Subcutaneous abdominal adipose tissue (tissue), 5 donors: ENCODE measurements at regions not wholly inside any gene's neighbourhood (a gene's known extent, or its start where the extent isn't known, plus 50 kb on each side); places are given as distances from the start of the nearest gene placed in this dataset.

Source experiments
- H3K27ac ChIP-seq: one replicate; pipeline ENCODE4 v1.7.0; 2013; ENCODE audit warnings: low read depth, mild to moderate bottlenecking, inconsistent platforms, low read length, moderate library complexity
- H3K27me3 ChIP-seq, 5 donors: one replicate each; pipeline ENCODE4 v1.7.0; 2013; ENCODE audit warnings: low read length in 5 of 5, inconsistent platforms in 1 of 5; ENCODE audit not compliant: control insufficient read depth in 5 of 5, insufficient read depth in 4 of 5
- H3K36me3 ChIP-seq, 5 donors: one replicate each; pipeline ENCODE4 v1.7.0; 2013; ENCODE audit warnings: low read length in 5 of 5; ENCODE audit not compliant: control insufficient read depth in 5 of 5, insufficient read depth in 5 of 5
- H3K4me1 ChIP-seq, 5 donors: one replicate each; pipeline ENCODE4 v1.7.0; 2013; ENCODE audit warnings: low read length in 5 of 5, mild to moderate bottlenecking in 3 of 5, moderate library complexity in 1 of 5; ENCODE audit not compliant: control insufficient read depth in 5 of 5, insufficient read depth in 5 of 5
- H3K4me3 ChIP-seq, 5 donors: one replicate each; pipeline ENCODE4 v1.7.0; 2013; ENCODE audit warnings: low read length in 5 of 5, low read depth in 1 of 5
- H3K9ac ChIP-seq, 5 donors: one replicate each; pipeline ENCODE4 v1.7.0; 2013; ENCODE audit warnings: low read length in 5 of 5, mild to moderate bottlenecking in 4 of 5, moderate library complexity in 3 of 5
- H3K9me3 ChIP-seq, 5 donors: one replicate each; pipeline ENCODE4 v1.7.0; 2013; ENCODE audit warnings: low read length in 5 of 5; ENCODE audit not compliant: control insufficient read depth in 5 of 5
- donor health status: healthy.
- donor health status: healthy.
- donor health status: healthy.
- donor health status: healthy.
- donor health status: healthy.

DNA sequence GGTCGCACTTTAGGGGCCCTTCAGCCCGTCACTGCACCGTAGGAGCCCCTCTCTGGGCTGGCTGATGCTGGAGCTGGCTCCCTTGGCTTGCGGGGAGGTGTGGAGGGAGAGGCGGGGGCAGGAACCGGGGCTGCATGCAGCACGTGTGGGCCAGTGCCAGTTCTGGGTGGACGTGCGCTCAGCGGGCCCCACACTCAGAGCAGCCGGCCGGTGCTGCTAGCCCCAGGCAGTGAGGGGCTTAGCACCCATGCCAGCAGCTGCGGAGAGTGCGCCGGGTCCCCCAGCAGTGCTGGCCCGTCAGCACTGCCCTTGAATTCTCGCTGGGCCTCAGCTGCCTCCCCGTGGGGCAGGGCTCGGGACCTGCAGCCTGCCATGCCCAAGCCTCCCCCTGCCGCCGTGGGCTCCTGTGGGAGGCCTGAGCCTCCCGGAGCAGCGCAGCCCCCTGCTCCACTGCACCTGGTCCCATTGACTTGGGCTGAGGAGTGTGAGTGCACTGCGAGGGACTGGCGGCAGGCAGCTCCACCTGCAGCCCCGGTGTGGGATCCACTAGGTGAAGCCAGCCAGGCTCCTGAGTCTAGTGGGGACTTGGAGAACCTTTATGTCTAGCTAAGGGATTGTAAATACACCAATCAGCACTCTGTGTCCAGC, 108.8 kb upstream of the RASGEF1B start:
- H3K4me1 ChIP-seq: peaks cover 0 to 11% (median 3%) of the 10 kb centered on the region in 5 donors
- no peak overlapping the region for H3K9ac ChIP-seq
- peaks cover 0 to 5% (median 0%) of the 10 kb centered on the region in 5 donors for H3K9me3 ChIP-seq
- H3K4me3 ChIP-seq: no peak overlapping the region
- no peaks in the 10 kb centered on the region for H3K36me3 ChIP-seq
- H3K27me3 ChIP-seq: no peaks in the 10 kb centered on the region
- no peak overlapping the region for H3K27ac ChIP-seq

- Histone ChIP-seq H3K27me3 (no peaks in the 10 kb centered on the region), H3K4me3 (no peak overlapping the region), H3K9me3 (peaks cover 0 to 5% (median 0%) of the 10 kb centered on the region in 5 donors), H3K9ac (no peak overlapping the region), H3K27ac (no peak overlapping the region), H3K36me3 (no peaks in the 10 kb centered on the region), H3K4me1 (peaks cover 0 to 11% (median 3%) of the 10 kb centered on the region in 5 donors)
Observed at GRCh38 chr4:81577392-81577791, 105.7 kb upstream of the RASGEF1B start.

DNA sequence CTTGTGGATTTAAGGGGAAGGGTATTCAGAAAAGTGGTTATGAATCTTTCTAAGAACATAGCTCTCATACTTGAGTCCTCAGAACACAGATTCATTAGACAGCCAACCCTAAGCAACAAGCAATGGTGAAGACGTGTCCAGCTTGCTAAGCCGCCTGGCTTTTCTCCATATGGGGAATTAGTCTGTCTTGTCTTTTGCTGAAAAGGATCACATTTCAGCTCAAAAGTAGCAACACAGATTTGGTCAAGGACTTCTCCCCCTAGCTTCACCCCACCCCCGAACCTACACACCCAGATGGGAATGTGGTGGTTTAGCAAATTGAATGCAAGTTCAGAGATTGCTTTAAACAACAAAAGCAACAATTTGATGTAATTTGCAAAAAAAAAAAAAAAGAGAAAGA, 103.3 kb upstream of the RASGEF1B start:
- H3K36me3 ChIP-seq: no peaks in the 10 kb centered on the region
- peaks cover 0 to 11% (median 3%) of the 10 kb centered on the region in 5 donors for H3K4me1 ChIP-seq
- H3K27ac ChIP-seq: no peak overlapping the region
- H3K9me3 ChIP-seq: no peaks in the 10 kb centered on the region
- no peak overlapping the region for H3K9ac ChIP-seq
- H3K4me3 ChIP-seq: no peak overlapping the region
- no peaks in the 10 kb centered on the region for H3K27me3 ChIP-seq

- H3K4me3 ChIP-seq: no peak overlapping the region
- H3K27ac ChIP-seq: no peak overlapping the region
- H3K9me3 ChIP-seq: no peaks in the 10 kb centered on the region
- no peaks in the 10 kb centered on the region for H3K36me3 ChIP-seq
- no peak overlapping the region for H3K9ac ChIP-seq
- peaks cover 0 to 6% (median 0%) of the 10 kb centered on the region in 5 donors for H3K4me1 ChIP-seq
- H3K27me3 ChIP-seq: no peaks in the 10 kb centered on the region
Observed at GRCh38 chr4:81573840-81574239, 102.1 kb upstream of the RASGEF1B start.

GRCh38 chr4:81572402-81572801, 100.7 kb upstream of the RASGEF1B start:
- no peak overlapping the region for H3K9ac ChIP-seq

GRCh38 chr4:81571105-81571504, 99.4 kb upstream of the RASGEF1B start:
- Histone ChIP-seq H3K4me3 (no peak overlapping the region), H3K36me3 (no peaks in the 10 kb centered on the region), H3K9me3 (no peaks in the 10 kb centered on the region), H3K9ac (no peak overlapping the region), H3K4me1 (peaks cover 0 to 7% (median 2%) of the 10 kb centered on the region in 5 donors), H3K27ac (no peak overlapping the region), H3K27me3 (no peaks in the 10 kb centered on the region)

More at GRCh38 chr4:81572402-81572801, 100.7 kb upstream of the RASGEF1B start:
- H3K9me3 ChIP-seq: no peaks in the 10 kb centered on the region
- H3K27ac ChIP-seq: no peak overlapping the region
- H3K4me1 ChIP-seq: no peaks in the 10 kb centered on the region
- H3K27me3 ChIP-seq: no peaks in the 10 kb centered on the region
- H3K4me3 ChIP-seq: no peak overlapping the region
- no peaks in the 10 kb centered on the region for H3K36me3 ChIP-seq

GRCh38 chr4:81566161-81566591, 94.5 kb upstream of the RASGEF1B start:
- Histone ChIP-seq H3K27ac (peak overlapping the region; percentile 100), H3K27me3 (no peaks in the 10 kb centered on the region), H3K4me1 (peaks cover 4 to 22% (median 17%) of the 10 kb centered on the region in 5 donors), H3K4me3 (peak overlapping the region; percentile 46 to 72 (median 63)), H3K36me3 (no peaks in the 10 kb centered on the region), H3K9me3 (no peaks in the 10 kb centered on the region), H3K9ac (peak overlapping the region; percentile 39 to 90 (median 77))

DNA sequence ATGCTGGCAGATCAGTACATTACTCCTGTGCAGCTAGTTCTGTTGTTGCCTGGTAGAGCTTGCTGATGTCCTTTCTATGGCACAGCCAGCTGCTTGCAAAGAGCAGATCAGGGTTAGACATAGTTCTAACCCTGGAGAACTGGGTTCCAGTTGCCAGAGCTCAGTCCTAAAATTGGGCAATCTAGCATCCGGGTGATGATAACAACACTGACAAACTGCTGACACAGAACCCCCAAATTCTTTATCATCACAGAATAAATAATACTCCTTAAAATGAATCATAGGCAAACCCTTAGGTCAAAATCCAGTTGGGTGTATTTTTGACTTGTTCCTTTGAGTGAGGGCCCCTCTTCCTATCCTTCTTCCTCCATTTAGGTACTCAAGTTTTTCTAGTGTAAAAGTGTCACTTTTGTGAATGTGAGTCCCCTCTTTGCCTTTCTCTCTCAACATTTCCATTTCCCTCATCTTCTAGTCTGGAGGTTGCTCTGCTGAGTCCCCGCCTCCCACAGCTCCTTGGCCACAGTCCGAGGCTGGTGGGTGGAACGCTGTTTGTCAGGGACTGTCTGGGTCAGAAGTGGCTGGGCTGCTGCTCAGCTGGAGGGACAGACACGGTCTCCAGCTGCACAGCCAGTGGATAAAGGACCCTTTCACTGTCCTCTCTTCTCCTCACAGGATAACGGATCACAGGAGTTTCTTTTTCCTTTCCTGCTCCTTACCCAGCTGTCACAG, 93.6 kb upstream of the RASGEF1B start:
- Histone ChIP-seq H3K4me3 (peak overlapping the region; percentile 46 to 72 (median 63)), H3K27ac (peak overlapping the region; percentile 100), H3K4me1 (peaks cover 4 to 22% (median 17%) of the 10 kb centered on the region in 5 donors), H3K36me3 (no peaks in the 10 kb centered on the region), H3K9ac (peak overlapping the region; percentile 39 to 90 (median 77)), H3K9me3 (no peaks in the 10 kb centered on the region), H3K27me3 (no peaks in the 10 kb centered on the region)

GRCh38 chr4:81564025-81564424, 92.3 kb upstream of the RASGEF1B start:
- H3K27ac ChIP-seq: no peak overlapping the region
- H3K4me3 ChIP-seq: no peak overlapping the region
- H3K9ac ChIP-seq: no peak overlapping the region
- peaks cover 4 to 22% (median 17%) of the 10 kb centered on the region in 5 donors for H3K4me1 ChIP-seq
- no peaks in the 10 kb centered on the region for H3K27me3 ChIP-seq
- no peaks in the 10 kb centered on the region for H3K9me3 ChIP-seq
- H3K36me3 ChIP-seq: no peaks in the 10 kb centered on the region

GRCh38 chr4:81562093-81562492, 90.4 kb upstream of the RASGEF1B start:
- H3K4me3 ChIP-seq: no peak overlapping the region
- H3K36me3 ChIP-seq: no peaks in the 10 kb centered on the region
- H3K27ac ChIP-seq: no peak overlapping the region
- H3K9me3 ChIP-seq: no peaks in the 10 kb centered on the region
- no peaks in the 10 kb centered on the region for H3K27me3 ChIP-seq
- no peak overlapping the region for H3K9ac ChIP-seq
- H3K4me1 ChIP-seq: peaks cover 4 to 22% (median 17%) of the 10 kb centered on the region in 5 donors
